GM19372 (cell line): ENCODE measurements at regions not wholly inside any gene's neighbourhood (a gene's known extent, or its start where the extent isn't known, plus 50 kb on each side); places are given as distances from the start of the nearest gene placed in this dataset.
A peak's percentile ranks its signal among the peaks of the same experiment; 100 is the strongest.
"Not testable (repeated sequence)": the region's sequence is repeated elsewhere in the genome, so short reads cannot be mapped to it uniquely, and the experiment has no call there.

Source experiments
- ATAC-seq: cut with Tn5 transposase; IDR thresholded peaks from one replicate; pipeline ENCODE4 v1.9.1; 2021; ENCODE audit warnings: mild to moderate bottlenecking, low read depth, moderate library complexity; ENCODE audit not compliant: unreplicated experiment

DNA sequence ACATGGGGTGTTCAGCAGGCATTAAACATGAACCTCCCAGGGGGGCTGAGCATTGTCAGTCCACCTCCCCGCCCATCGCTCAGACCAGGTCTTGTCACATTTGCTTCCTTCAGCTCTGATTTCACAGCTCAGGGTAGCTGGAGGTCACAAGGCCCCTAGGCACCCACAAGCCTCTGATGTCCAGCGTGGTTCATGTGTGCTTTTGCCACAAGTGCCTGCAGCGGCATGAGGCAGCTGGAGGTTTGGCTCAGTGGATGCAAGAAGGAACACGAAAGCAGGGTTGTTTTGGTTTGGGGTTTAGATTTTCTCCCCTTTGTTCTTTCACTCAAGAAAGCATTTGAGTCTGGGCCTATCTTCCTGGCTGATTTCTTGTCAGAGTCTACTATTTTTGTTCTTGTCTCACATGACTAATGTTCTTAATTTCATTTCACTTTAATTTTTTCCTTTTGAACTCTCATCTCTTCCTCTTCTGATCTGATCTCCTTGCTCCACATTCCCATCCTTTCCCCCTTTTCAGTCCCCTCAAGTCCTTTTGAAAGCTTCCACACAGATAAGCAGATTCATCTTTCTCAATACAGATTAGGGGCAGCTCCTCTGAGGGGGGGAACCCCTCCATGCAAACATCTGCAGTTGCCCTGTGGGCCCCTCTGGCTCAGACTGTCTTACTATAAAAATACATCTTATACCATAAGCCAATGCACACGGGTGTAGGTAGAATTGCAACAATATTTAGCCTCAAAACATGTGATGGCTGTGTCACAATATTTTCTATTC, 68.1 kb upstream of the CEP85L start:
- no peak for ATAC-seq

DNA sequence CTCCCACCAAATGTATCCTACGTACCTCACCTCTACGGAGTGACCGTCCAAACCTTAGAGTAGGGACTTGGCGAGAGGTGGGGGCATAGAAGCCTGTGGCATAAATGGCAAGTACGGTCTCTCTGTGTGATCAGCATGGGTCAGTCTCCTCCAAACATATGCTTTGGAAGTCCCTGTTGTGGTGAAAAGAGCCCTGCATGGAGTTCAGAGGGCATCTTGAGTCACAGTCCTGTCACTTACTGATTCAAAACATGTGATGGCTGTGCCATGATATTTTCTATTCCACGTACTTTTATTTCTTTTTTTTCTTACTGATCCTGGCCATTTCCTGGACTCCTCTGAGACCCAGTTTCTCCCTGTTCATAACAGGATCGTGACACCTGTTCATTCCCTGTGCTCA, 67.5 kb upstream of the CEP85L start:
- ATAC-seq: no peak

DNA sequence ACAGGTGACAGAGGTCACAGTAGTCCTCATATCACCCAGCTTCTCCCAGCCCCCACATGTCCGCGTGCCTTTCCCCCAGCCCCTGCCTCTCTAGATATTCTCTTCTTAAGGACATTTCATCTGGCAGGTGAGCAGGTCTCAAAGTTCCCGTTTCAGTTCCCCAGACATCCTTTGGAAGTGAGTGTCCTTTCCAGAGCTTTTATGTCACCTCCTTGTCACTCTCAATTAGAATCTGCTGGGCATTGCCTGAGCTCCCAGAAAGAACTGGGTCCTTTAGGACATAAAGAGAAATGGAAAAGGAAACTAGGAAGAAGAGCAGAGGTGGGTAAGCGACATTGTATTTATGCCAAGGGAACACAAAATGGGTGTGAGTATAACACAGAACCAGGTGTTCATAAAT, 66.9 kb upstream of the CEP85L start:
- ATAC-seq: no peak

DNA sequence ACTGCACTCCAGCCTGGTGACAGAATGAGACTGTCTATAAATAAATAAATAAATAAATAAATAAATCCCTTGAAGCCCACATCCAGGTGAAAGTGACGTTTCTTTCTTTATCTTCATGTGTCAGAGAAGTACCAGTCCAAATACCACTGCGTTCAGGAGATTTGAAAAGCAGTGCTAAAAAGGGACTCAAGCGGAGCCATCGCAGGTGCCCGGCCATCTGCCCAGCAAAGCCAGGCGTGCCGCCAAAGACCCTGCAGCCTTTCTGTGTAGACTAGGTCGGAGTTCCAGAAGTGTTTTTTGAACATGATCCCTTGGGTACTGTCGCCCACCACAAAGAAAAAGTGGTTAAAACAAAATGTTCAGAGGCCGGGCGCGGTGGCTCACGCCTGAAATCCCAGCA, 65.7 kb upstream of the CEP85L start:
- ATAC-seq: no peak

DNA sequence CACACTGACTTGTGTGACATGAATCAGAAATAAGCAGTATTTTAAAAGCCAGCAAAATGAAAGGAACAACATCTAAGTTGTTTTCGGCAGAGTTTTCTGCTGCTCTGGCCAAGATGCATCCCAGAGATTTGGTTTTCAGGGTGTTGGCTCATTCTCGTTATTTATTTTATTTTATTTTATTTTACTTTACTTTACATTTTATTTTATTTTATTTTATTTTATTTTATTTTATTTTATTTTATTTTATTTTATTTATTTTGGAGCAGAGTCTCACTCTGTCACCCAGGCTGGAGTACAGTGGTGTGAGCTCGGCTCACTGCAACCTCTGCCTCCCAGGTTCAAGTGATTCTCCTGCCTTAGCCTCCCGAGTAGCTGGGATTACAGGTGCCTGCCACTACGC, 64.5 kb upstream of the CEP85L start:
- not testable (repeated sequence) for ATAC-seq

DNA sequence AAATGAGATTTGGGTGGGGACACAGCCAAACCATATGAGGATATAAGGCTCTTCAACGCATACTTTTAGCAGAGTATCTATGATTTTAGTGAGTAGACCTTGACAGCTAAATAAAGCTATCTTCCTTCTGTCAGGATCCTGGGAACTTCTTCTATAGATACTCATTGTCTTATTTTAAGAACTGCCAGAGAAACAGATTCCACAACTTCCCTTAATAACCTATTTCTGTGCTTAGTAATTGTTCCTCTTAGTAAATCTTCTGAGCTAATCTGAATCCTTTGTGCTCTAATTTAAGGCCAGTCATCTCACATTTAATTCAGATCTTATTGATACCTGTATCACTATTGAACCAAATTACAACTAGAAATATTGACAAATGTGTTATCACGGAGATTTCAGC, 64.0 kb upstream of the CEP85L start:
- ATAC-seq: no peak

DNA sequence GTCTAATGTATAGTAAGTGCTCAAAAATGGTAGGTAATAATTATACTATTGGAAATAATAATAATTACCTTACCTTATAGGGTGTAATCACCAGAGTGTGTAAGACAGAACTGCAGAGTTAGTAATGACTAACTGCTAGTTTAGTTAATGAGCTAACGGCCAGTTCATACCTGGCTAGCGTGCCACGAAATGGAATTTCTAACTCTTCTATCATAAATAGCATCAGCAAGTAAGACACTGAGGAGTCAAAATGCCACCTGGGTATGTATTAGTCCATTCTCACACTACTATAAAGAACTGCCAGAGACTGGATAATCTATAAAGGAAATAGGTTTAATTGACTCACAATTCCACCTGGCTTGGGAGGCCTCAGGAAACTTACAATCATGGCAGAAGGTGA, 63.4 kb upstream of the CEP85L start:
- ATAC-seq: no peak

DNA sequence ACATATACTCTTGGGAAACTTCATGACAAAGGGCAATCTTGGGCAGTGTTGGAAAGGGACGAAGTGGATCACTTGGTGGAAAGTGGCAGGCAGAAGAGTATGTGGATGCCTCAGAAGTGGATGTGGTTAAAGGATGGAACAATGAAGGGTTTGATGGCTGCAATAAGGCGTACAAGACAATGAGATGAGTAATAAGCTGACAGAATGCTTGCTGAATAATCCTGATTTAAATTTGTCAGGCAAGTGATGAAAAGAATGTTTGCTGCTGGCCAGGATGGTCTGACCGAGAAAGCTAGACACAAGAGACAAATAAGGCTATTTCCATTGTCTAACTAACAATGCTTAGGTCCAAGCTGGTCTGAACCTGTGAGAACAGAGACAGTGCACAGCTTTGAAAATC, 61.6 kb upstream of the CEP85L start:
- ATAC-seq: no peak

DNA sequence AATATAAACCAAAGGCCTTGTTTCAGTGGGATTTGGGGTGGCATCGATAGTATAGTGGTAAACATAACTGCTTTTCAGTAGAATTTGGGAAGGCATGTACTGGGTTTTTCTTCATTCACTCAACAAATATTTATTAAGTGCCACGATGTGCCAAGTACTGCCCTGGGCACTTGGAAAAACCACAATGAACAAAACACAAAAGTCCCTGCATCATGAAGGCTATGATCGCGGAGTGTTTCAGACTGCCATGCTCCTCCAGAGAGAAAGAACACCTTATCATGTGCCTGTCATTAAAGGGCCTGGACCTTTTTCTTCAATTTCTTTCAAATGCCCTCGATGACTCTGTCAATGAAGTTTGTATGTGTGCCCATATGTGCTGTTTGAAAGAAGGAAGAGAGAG, 59.2 kb upstream of the CEP85L start:
- no peak for ATAC-seq

DNA sequence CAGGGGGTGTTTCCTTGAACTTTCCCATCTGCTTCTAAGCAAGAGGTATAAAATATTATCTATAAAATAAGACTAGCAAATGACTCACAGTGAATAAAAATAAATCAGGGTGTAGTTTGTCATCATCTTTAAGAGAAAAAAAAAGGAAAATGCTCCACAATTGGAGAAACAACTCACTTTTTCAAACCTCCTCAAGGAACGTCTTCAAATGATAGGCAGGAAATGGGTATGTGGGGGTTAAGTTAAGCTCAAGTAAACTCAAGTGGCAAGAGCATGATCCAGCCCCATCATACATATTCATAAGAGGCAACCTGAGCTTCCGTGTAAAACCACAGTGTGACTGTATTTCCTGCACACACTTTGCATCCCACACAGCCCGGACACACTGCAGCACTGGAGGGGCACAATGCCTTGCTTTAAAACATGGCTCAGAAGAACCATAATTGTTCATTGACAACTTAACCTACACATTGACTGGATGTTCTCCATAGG, 58.5 kb upstream of the CEP85L start:
- ATAC-seq: peak; percentile 85

DNA sequence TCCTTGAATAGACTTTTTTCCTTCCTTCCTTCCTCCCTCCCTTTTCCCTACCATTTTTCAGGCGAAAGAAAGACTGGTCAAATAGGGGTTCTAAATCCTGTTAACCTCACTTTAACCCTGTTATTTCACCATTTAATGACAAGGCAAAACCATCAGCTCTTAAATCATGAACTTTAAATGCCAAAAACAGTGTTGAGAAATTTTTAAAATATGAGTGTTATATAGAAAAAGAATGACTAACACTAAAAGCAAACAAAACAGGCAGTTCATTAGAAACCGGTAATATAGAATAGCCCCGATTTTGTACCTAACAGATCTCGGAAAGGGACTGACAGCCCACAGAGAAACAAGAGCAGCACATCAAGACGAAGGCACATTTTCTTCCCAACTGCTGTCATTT, 57.4 kb upstream of the CEP85L start:
- ATAC-seq: peak; percentile 1

DNA sequence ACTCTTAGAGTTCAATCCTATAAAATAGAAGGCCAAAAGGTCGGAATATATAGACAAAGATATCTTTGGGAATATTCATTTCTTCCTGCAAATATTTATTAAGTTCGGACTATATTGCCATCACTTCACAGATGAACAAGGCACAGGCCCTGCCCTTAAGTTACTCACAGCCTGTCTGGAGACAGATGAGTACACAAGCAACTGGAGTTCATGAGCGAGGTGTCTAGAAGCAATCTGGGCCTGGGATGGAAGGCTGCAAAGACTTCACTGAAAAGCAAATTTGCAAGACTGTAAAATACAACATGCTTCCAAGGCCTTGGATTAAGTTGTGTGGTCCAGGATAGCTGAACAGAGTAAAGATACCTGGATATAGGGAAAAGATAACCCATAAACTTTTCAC, 56.7 kb upstream of the CEP85L start:
- ATAC-seq: no peak

DNA sequence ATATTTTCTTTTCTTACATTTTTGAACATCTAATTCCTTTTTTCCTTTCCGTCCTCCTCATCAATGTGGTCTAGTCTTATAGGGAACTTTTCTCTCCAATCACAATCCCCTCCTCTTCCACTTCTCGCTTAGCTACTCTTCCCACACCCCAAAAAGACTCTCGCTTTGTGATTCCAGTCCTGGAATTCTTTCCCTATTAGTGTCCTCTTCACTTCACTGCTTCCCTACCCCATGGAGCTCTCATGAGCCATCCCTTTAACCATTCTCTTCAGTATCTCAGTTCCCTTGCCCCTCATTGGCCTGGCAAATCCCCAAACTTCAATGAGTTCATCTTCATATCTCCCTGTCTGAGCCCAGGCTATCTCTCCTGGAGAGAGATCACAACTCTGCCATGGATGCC, 55.3 kb upstream of the CEP85L start:
- no peak for ATAC-seq

DNA sequence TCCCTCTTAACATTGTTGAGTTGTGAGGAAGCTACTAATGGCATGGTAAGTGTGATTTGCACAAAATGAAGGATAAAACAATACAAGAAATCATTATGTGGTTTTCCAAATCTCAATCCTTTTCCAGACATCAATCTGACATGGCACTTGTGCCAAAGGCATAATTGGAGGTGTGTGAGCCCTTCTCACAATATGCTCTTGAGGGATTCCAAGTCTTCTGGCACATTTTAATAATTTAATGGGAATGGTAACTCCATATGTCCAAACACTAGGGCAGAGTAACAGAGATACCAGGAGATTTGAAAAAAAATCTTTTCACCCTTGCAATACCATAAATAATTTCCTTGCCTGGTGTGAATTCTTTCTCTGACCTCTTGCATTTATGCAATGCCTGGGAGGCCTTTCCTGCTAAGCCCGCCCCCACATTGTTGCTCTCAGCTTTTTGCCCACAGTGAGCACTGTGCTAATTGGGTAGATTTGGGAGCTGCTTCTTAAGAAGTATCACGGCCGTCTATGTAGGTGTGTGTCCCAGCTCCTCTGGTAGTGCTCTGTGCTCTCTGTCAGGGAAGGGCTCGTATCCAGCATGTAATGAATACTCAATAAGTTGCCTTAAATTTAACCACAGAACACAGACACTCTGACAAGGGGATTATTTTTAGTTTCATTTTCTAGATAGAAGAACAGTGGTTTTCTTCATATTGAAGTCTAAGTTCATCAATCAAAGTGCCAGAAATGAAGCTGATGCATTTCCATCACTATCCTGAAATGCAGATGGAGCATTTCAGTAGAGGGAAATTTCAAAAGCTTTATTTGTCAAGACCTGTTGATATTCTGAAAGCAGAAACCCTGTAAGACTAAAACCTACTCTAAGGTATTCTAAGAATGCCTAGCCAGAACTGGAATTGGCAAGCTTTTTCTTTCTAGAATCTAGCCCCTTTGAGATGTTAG, 54.4 kb upstream of the CEP85L start:
- ATAC-seq: peak; percentile 36

DNA sequence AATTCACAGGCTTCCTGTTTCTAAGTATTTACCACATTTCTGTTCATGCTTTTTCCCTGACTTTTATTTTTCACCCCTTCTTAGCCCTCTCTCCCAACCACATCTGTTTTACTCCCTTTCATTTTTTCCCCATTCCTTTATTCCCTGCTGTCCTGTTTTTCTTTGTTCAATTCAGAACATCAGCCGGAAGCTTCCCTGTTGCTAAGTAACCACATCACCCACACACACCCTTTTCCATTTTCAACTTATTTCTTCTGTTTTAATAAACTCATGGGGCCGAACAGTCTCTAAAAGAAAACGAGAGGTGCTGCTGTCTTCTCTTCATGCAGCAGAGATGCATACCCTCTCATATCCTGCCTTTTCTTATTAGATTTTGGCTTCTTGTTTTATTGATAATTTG, 53.5 kb upstream of the CEP85L start:
- no peak for ATAC-seq

DNA sequence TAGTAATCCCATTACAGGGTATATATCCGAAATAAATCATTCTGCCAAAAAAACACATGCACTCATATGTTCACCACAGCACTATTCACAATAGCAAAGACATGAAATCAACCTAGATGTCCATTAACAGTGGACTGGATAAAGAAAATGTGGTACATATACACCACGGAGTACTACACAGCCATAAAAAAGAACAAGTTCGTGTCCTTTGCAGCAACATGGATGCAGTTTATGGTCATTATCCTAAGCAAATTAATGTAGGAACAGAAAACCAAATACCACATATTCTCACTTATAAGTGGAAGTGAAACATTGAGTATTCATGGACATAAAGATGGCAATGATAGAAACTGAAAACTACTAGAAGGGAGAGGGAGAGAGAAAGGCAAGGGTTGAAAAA, 49.9 kb upstream of the CEP85L start:
- not testable (repeated sequence) for ATAC-seq
